ENCODE measurements at regions not wholly inside any gene's neighbourhood (a gene's known extent, or its start where the extent isn't known, plus 50 kb on each side); places are given as distances from the start of the nearest gene placed in this dataset.

GRCh38 chr14:42023452-42023851, 416.8 kb downstream of the LRFN5 start:
- Histone ChIP-seq H3K27me3 (replicated peaks; ENCODE audit: control insufficient read depth, insufficient read depth, low read length) (no peaks in the 10 kb centered on the region), H3K36me3 (ENCODE audit: control insufficient read depth, insufficient read depth, low read length) (no peaks in the 10 kb centered on the region), H3K4me3 (replicated peaks; ENCODE audit: low read depth, low read length) (no peak overlapping the region)
- DNase-seq (ENCODE audit: extremely low read depth, insufficient read length): no peak
- TF ChIP-seq CTCF (IDR thresholded peaks at IDR 0.05; ENCODE audit: insufficient read depth, low read length, poor library complexity, severe bottlenecking): no peak

DNA sequence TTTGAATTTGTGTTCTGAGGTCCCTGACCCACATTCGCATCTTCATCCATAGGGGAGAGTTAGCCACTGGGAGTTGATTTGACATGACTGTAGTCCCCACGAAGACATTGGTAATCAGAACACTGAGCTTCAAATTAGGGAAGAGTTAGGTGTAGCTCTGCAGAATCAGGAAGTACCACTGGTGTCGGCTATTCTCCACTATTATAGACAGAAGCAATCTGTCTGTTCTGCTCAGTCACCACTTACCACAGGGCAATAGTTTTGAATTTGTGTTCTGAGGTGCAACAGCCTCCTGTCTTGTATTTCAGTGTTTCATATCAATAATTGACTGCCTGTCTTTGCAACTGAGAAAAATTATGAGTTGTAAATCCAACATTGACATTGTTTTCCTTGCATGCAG, 407.6 kb downstream of the LRFN5 start:
- Histone ChIP-seq H3K36me3 (ENCODE audit: control insufficient read depth, insufficient read depth, low read length) (no peaks in the 10 kb centered on the region), H3K27me3 (replicated peaks; ENCODE audit: control insufficient read depth, insufficient read depth, low read length) (no peaks in the 10 kb centered on the region), H3K4me3 (replicated peaks; ENCODE audit: low read depth, low read length) (no peak overlapping the region)
- no peak for TF ChIP-seq CTCF (IDR thresholded peaks at IDR 0.05; ENCODE audit: insufficient read depth, low read length, poor library complexity, severe bottlenecking)
- no peak for DNase-seq (ENCODE audit: extremely low read depth, insufficient read length)

DNA sequence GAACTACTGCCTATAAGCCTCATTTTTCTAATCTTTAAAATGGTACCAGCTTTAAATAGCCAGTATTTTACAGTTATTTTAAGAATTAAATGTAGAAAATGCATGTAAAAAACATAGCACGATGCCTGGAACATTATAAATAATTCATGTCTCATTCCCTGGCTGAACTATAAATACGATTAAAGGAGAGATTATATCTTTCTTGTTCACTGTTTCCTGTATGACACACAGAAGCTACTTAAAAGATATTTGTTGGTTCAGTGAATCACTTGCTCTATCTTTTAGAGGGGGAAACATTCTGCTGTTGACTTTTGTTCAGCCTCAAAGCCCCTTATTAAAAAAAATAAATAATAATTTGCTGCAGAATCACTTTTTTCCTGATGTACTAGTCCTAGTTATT, 406.9 kb downstream of the LRFN5 start:
- DNase-seq (ENCODE audit: extremely low read depth, insufficient read length): no peak
- Histone ChIP-seq H3K36me3 (ENCODE audit: control insufficient read depth, insufficient read depth, low read length) (no peaks in the 10 kb centered on the region), H3K27me3 (replicated peaks; ENCODE audit: control insufficient read depth, insufficient read depth, low read length) (no peaks in the 10 kb centered on the region), H3K4me3 (replicated peaks; ENCODE audit: low read depth, low read length) (no peak overlapping the region)
- no peak for TF ChIP-seq CTCF (IDR thresholded peaks at IDR 0.05; ENCODE audit: insufficient read depth, low read length, poor library complexity, severe bottlenecking)

GRCh38 chr14:42013153-42013552, 406.5 kb downstream of the LRFN5 start:
- Histone ChIP-seq H3K4me3 (replicated peaks; ENCODE audit: low read depth, low read length) (no peak overlapping the region), H3K36me3 (ENCODE audit: control insufficient read depth, insufficient read depth, low read length) (no peaks in the 10 kb centered on the region), H3K27me3 (replicated peaks; ENCODE audit: control insufficient read depth, insufficient read depth, low read length) (no peaks in the 10 kb centered on the region)
- DNase-seq (ENCODE audit: extremely low read depth, insufficient read length): no peak
- no peak for TF ChIP-seq CTCF (IDR thresholded peaks at IDR 0.05; ENCODE audit: insufficient read depth, low read length, poor library complexity, severe bottlenecking)

- TF ChIP-seq CTCF (IDR thresholded peaks at IDR 0.05; ENCODE audit: insufficient read depth, low read length, poor library complexity, severe bottlenecking): no peak
Observed at GRCh38 chr14:42011221-42011620, 404.5 kb downstream of the LRFN5 start.

DNA sequence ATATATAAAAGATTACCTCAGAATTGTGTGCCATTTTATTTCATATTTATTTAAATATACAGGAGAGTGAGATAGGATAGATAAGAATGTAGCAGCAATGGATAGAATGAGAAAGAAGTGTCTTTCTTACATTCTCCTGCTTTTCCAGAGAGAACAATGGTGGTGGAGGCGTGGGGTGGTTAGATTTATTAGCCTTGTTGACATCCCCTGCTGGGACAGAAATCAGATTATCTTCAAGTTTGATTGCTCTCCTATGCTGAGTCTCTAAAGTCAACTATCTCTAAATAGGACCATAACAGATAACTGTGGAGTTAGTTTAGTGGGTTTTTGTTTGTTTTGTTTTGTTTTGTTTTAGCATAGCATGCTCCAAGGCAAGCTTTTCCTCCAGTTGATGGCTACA, 397.6 kb downstream of the LRFN5 start:
- no peaks in the 10 kb centered on the region for H3K27me3 ChIP-seq (replicated peaks; ENCODE audit: control insufficient read depth, insufficient read depth, low read length)
- no peak for DNase-seq (ENCODE audit: extremely low read depth, insufficient read length)
- no peak for TF ChIP-seq CTCF (IDR thresholded peaks at IDR 0.05; ENCODE audit: insufficient read depth, low read length, poor library complexity, severe bottlenecking)
- no peaks in the 10 kb centered on the region for H3K36me3 ChIP-seq (ENCODE audit: control insufficient read depth, insufficient read depth, low read length)
- no peak overlapping the region for H3K4me3 ChIP-seq (replicated peaks; ENCODE audit: low read depth, low read length)

More at GRCh38 chr14:42011221-42011620, 404.5 kb downstream of the LRFN5 start:
- Histone ChIP-seq H3K27me3 (replicated peaks; ENCODE audit: control insufficient read depth, insufficient read depth, low read length) (no peaks in the 10 kb centered on the region), H3K4me3 (replicated peaks; ENCODE audit: low read depth, low read length) (no peak overlapping the region), H3K36me3 (ENCODE audit: control insufficient read depth, insufficient read depth, low read length) (no peaks in the 10 kb centered on the region)
- DNase-seq (ENCODE audit: extremely low read depth, insufficient read length): peak; percentile 3

Measured in GM06990 (cell line).